PC-3 (cell line): ENCODE measurements at regions not wholly inside any gene's neighbourhood (a gene's known extent, or its start where the extent isn't known, plus 50 kb on each side); places are given as distances from the start of the nearest gene placed in this dataset.

Source experiments
- ATAC-seq: fragments of 200-7000 bp; cut with Tn5 transposase; 2 replicates; pipeline ENCODE4 v1.9.1; 2020; ENCODE audit warnings: mild to moderate bottlenecking, moderate library complexity
- BruUV-seq: library from RNA; stranded (reverse); fragments of 400-500 nt; replicated peaks from 2 replicates; lab custom pipeline; 2021; lab: Mats Ljungman, UMichigan
- CTCF ChIA-PET: fragments of 300-600 bp; sonication (Branson Sonifier 250); formaldehyde crosslinking; loops from one replicate; lab custom pipeline; 2022; ENCODE audit warnings: antibody characterized with exemption; lab: Charles Lee
- POLR2A ChIA-PET: fragments of 300-600 bp; sonication (Branson Sonifier 250); formaldehyde crosslinking; loops from one replicate; lab custom pipeline; 2022; ENCODE audit warnings: antibody characterized with exemption; ENCODE audit not compliant: unreplicated experiment; lab: Charles Lee
- DNase-seq: peaks from one replicate; pipeline ENCODE4 v3.0.0-alpha.2; 2015
- H2AFZ ChIP-seq: fragments of 300-600 bp; sonication (generic); 2 replicates; pipeline ENCODE4 v1.6.0; 2016; ENCODE audit warnings: antibody characterized with exemption, low read length
- H3F3A ChIP-seq: fragments of 300-600 bp; sonication (generic); one replicate; pipeline ENCODE4 v1.6.0; 2017; ENCODE audit warnings: antibody characterized with exemption, low read length, control low read depth, mild to moderate bottlenecking; ENCODE audit not compliant: unreplicated experiment
- H3K27ac ChIP-seq: fragments of 300-600 bp; sonication (generic); 2 replicates; pipeline ENCODE4 v1.5.1; 2016; ENCODE audit warnings: mild to moderate bottlenecking, low read length
- H3K27me3 ChIP-seq: fragments of 300-600 bp; sonication (generic); 2 replicates; pipeline ENCODE4 v1.6.1; 2016; ENCODE audit warnings: low read length, mixed read lengths
- H3K36me3 ChIP-seq: fragments of 300-600 bp; sonication (generic); 2 replicates; pipeline ENCODE4 v1.6.1; 2016; ENCODE audit warnings: low read depth, mixed run types, low read length, mixed read lengths
- H3K4me1 ChIP-seq: fragments of 300-600 bp; sonication (generic); 2 replicates; pipeline ENCODE4 v1.5.1; 2016; ENCODE audit warnings: low read length; ENCODE audit not compliant: insufficient read depth
- H3K4me2 ChIP-seq: fragments of 300-600 bp; sonication (generic); 2 replicates; pipeline ENCODE4 v1.6.0; 2016; ENCODE audit warnings: low read length
- H3K4me3 ChIP-seq: fragments of 300-600 bp; sonication (generic); 2 replicates; pipeline ENCODE4 v1.5.1; 2016; ENCODE audit warnings: mild to moderate bottlenecking, low read length, mixed read lengths
- H3K79me2 ChIP-seq: fragments of 300-600 bp; sonication (generic); 2 replicates; pipeline ENCODE4 v1.6.1; 2017; ENCODE audit warnings: low read length, mixed read lengths
- H3K9ac ChIP-seq: fragments of 300-600 bp; sonication (generic); 2 replicates; pipeline ENCODE4 v1.6.0; 2016; ENCODE audit warnings: mild to moderate bottlenecking, low read length
- H3K9me2 ChIP-seq: fragments of 300-600 bp; sonication (generic); replicated peaks from 2 replicates; pipeline ENCODE4 v1.6.1; 2016; ENCODE audit warnings: mixed run types, low read length, mixed read lengths
- H3K9me3 ChIP-seq: fragments of 300-600 bp; sonication (generic); 2 replicates; pipeline ENCODE4 v1.6.1; 2016; ENCODE audit warnings: low read length, mixed read lengths
- H4K20me1 ChIP-seq: fragments of 300-600 bp; sonication (generic); 2 replicates; pipeline ENCODE4 v1.6.1; 2016; ENCODE audit warnings: low read length, mixed read lengths
- CTCF ChIP-seq: fragments of 300-600 bp; sonication (generic); conservative IDR thresholded peaks from 2 replicates; pipeline ENCODE4 v1.5.1; 2017; ENCODE audit warnings: antibody characterized with exemption, low read depth, mild to moderate bottlenecking, low read length
- EZH2 ChIP-seq: fragments of 300-600 bp; sonication (generic); IDR thresholded peaks from one replicate; pipeline ENCODE4 v1.6.1; 2017; ENCODE audit warnings: antibody characterized with exemption, mild to moderate bottlenecking, low read length; ENCODE audit not compliant: unreplicated experiment
- EZH2phosphoT487 ChIP-seq: fragments of 300-600 bp; sonication (generic); IDR thresholded peaks from 2 replicates; pipeline ENCODE4 v1.6.1; 2018; ENCODE audit warnings: mild to moderate bottlenecking, antibody characterized with exemption, low read length, borderline replicate concordance
- intact Hi-C: fragments of 100-400 bp; cut with micrococcal nuclease; formaldehyde crosslinking; loops from 2 replicates; pipeline ENCODE4 v1.9.0; 2023

- no TSS peak for BruUV-seq
- Histone ChIP-seq H3K9me2 (no peaks in the 10 kb centered on the region), H3K79me2 (no peaks in the 10 kb centered on the region), H3K9ac (no peak overlapping the region), H3F3A (no peaks in the 10 kb centered on the region), H3K9me3 (no peaks in the 10 kb centered on the region), H3K4me3 (no peak overlapping the region), H3K27ac (no peak overlapping the region), H3K4me2 (no peak overlapping the region), H3K27me3 (no peaks in the 10 kb centered on the region), H4K20me1 (no peaks in the 10 kb centered on the region), H2AFZ (no peak overlapping the region), H3K4me1 (no peaks in the 10 kb centered on the region), H3K36me3 (no peaks in the 10 kb centered on the region)
- POLR2A ChIA-PET, result no interaction called here
- TF ChIP-seq CTCF, result no peak
- TF ChIP-seq EZH2, result no peak
- no peak for TF ChIP-seq EZH2phosphoT487
- ATAC-seq (no peak), DNase-seq (peak; percentile 14)
- CTCF ChIA-PET, result no interaction called here
- intact Hi-C loops, result no loop called here
Observed at GRCh38 chr9:23962101-23962500, 136.1 kb upstream of the ELAVL2 start.

DNA sequence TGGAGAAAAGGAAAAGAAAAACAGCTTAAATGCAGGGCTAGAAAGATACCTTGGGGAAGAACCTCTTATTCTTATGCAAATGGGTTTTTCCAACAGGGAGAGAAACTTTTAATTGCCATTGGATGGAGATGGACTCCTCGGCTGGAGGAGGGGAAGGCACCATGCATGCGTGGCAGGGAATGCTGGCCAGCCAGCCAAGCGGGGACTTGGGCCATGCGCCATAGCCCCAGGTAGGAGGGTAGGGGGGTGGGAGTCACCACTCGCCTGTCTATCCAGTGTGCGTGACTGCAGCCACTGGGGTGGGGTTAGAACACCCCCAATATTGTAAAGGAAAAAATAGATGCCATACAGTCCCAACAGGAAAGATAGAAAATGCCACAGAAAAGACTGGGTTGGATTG is 119.9 kb upstream of the ELAVL2 start:
- no peaks in the 10 kb centered on the region for H3K9me2 ChIP-seq
- DNase-seq, result no peak
- H4K20me1 ChIP-seq, result no peaks in the 10 kb centered on the region
- no peaks in the 10 kb centered on the region for H3K27me3 ChIP-seq
- no peak overlapping the region for H3K27ac ChIP-seq
- ATAC-seq, result no peak
- no peaks in the 10 kb centered on the region for H3K4me1 ChIP-seq
- TF ChIP-seq EZH2phosphoT487 (no peak), CTCF (no peak), EZH2 (no peak)
- H2AFZ ChIP-seq, result no peak overlapping the region
- BruUV-seq, result no TSS peak
- CTCF ChIA-PET, result no interaction called here
- H3F3A ChIP-seq, result no peaks in the 10 kb centered on the region
- H3K4me3 ChIP-seq, result no peak overlapping the region
- H3K36me3 ChIP-seq, result no peaks in the 10 kb centered on the region
- no peak overlapping the region for H3K4me2 ChIP-seq
- no peaks in the 10 kb centered on the region for H3K9me3 ChIP-seq
- H3K9ac ChIP-seq, result no peak overlapping the region
- intact Hi-C loops, result no loop called here
- no peaks in the 10 kb centered on the region for H3K79me2 ChIP-seq
- POLR2A ChIA-PET, result no interaction called here

- H3K4me1 ChIP-seq, result no peaks in the 10 kb centered on the region
- POLR2A ChIA-PET, result no interaction called here
- no peak overlapping the region for H3K4me2 ChIP-seq
- ATAC-seq (no peak), DNase-seq (no peak)
- no peaks in the 10 kb centered on the region for H3K9me3 ChIP-seq
- BruUV-seq, result no TSS peak
- H3K27ac ChIP-seq, result no peak overlapping the region
- H3K9me2 ChIP-seq, result no peaks in the 10 kb centered on the region
- CTCF ChIA-PET, result no interaction called here
- no peak overlapping the region for H2AFZ ChIP-seq
- H3F3A ChIP-seq, result no peaks in the 10 kb centered on the region
- no peaks in the 10 kb centered on the region for H3K36me3 ChIP-seq
- no peak overlapping the region for H3K9ac ChIP-seq
- H3K4me3 ChIP-seq, result no peak overlapping the region
- intact Hi-C loops, result no loop called here
- H3K27me3 ChIP-seq, result no peaks in the 10 kb centered on the region
- no peaks in the 10 kb centered on the region for H3K79me2 ChIP-seq
- no peak for TF ChIP-seq EZH2phosphoT487
- no peak for TF ChIP-seq EZH2
- TF ChIP-seq CTCF, result no peak
- no peaks in the 10 kb centered on the region for H4K20me1 ChIP-seq
Observed at GRCh38 chr9:23941051-23941450, 115.0 kb upstream of the ELAVL2 start.
